H1 (cell line): ENCODE measurements at regions not wholly inside any gene's neighbourhood (a gene's known extent, or its start where the extent isn't known, plus 50 kb on each side); places are given as distances from the start of the nearest gene placed in this dataset.

ENCODE experiments used
- CTCF ChIA-PET: fragments of 300-600 bp; sonication (Branson Sonifier 250); formaldehyde crosslinking; loops from one replicate; lab custom pipeline; 2021; ENCODE audit not compliant: partially characterized antibody; lab: Charles Lee
- POLR2A ChIA-PET: fragments of 300-600 bp; sonication (Branson Sonifier 250); formaldehyde crosslinking; loops from one replicate; lab custom pipeline; 2021; ENCODE audit warnings: inconsistent platforms; ENCODE audit not compliant: partially characterized antibody; lab: Charles Lee
- DNase-seq, 2 experiments: peaks; one replicate each; pipeline versions ENCODE4 v3.0.0 to v3.0.0-alpha.2; 2010 to 2022; ENCODE audit warnings: low spot score in 2 of 2, low read depth in 1 of 2, mixed read lengths in 1 of 2
- FAIRE-seq: peaks from 2 replicates; lab custom pipeline; 2011; peaks lifted over from hg19 to GRCh38; lab: Jason Lieb, UNC
- H2AFZ ChIP-seq: 2 replicates; pipeline ENCODE4 v1.8.1; 2012; ENCODE audit warnings: low read length, inconsistent platforms
- H2AK5ac ChIP-seq: 2 replicates; pipeline ENCODE4 v1.6.1; 2013; ENCODE audit warnings: low read depth, low read length
- H2BK120ac ChIP-seq: replicated peaks from 2 replicates; pipeline ENCODE3; 2013; ENCODE audit warnings: low read depth, low read length, inconsistent platforms
- H2BK12ac ChIP-seq: 2 replicates; pipeline ENCODE4 v1.6.1; 2013; ENCODE audit warnings: low read depth, low read length
- H2BK15ac ChIP-seq: 2 replicates; pipeline ENCODE4 v1.6.1; 2013; ENCODE audit warnings: low read length
- H2BK20ac ChIP-seq: 2 replicates; pipeline ENCODE4 v1.6.1; 2013; ENCODE audit warnings: low read length
- H2BK5ac ChIP-seq: 2 replicates; pipeline ENCODE4 v1.6.1; 2013; ENCODE audit warnings: low read depth, low read length
- H3K14ac ChIP-seq: 2 replicates; pipeline ENCODE4 v1.6.1; 2013; ENCODE audit warnings: inconsistent platforms; ENCODE audit not compliant: insufficient read length
- H3K18ac ChIP-seq: 2 replicates; pipeline ENCODE4 v1.6.1; 2013; ENCODE audit warnings: low read length; ENCODE audit errors: extremely low read depth
- H3K23ac ChIP-seq: 2 replicates; pipeline ENCODE4 v1.6.1; 2013; ENCODE audit warnings: inconsistent platforms; ENCODE audit not compliant: insufficient read length
- H3K23me2 ChIP-seq: 2 replicates; pipeline ENCODE4 v1.6.1; 2013; ENCODE audit warnings: low read depth, low read length
- H3K27ac ChIP-seq: 2 replicates; pipeline ENCODE4 v1.6.1; 2011; ENCODE audit warnings: low read depth, low read length, inconsistent platforms
- H3K27me3 ChIP-seq, 4 experiments: replicated peaks in 1 of 4; 1 replicate in 1 of 4; 2 replicates in 3 of 4; pipeline versions ENCODE4 v1.6.1 to v1.8.1; 2011 to 2013; ENCODE audit warnings: low read length in 3 of 4, mild to moderate bottlenecking in 3 of 4, inconsistent platforms in 2 of 4, mixed read lengths in 2 of 4, moderate library complexity in 1 of 4; ENCODE audit not compliant: control insufficient read depth in 3 of 4, insufficient read depth in 3 of 4; ENCODE audit errors: extremely low read depth in 1 of 4
- H3K36me3 ChIP-seq, 4 experiments: 2 replicates each; pipeline versions ENCODE4 v1.6.1 to v1.8.1; 2011 to 2013; ENCODE audit warnings: mild to moderate bottlenecking in 4 of 4, low read length in 3 of 4, moderate library complexity in 2 of 4, control low read depth in 1 of 4, inconsistent platforms in 1 of 4; ENCODE audit not compliant: insufficient read depth in 4 of 4, control insufficient read depth in 2 of 4
- H3K4ac ChIP-seq: replicated peaks from 2 replicates; pipeline ENCODE3; 2013; ENCODE audit warnings: low read length, low read depth, mixed read lengths, inconsistent platforms; ENCODE audit not compliant: insufficient read length
- H3K4me1 ChIP-seq, 4 experiments: replicated peaks in 1 of 4; 1 replicate in 1 of 4; 2 replicates in 3 of 4; pipeline versions ENCODE4 v1.6.1 to v1.8.1; 2011 to 2013; ENCODE audit warnings: low read length in 3 of 4, inconsistent platforms in 2 of 4, mixed read lengths in 1 of 4; ENCODE audit not compliant: insufficient read depth in 4 of 4, control insufficient read depth in 3 of 4
- H3K4me2 ChIP-seq, 2 experiments: 2 replicates each; pipeline versions ENCODE4 v1.6.1 to v1.8.1; 2011 to 2013; ENCODE audit warnings: low read depth in 2 of 2, low read length in 2 of 2, control low read depth in 1 of 2, inconsistent platforms in 1 of 2, mild to moderate bottlenecking in 1 of 2; ENCODE audit not compliant: insufficient read depth in 1 of 2
- H3K4me3 ChIP-seq, 4 experiments: fragments of 200-600, 300-600 bp in 1 of 4; sonication (generic), shearing (Covaris generic), sonication (Bioruptor Twin) in 1 of 4; 2 replicates each; pipeline versions ENCODE4 v1.5.1 to v1.8.1; 2011 to 2016; ENCODE audit warnings: low read length in 4 of 4, low read depth in 3 of 4, control low read depth in 2 of 4, inconsistent platforms in 2 of 4, mild to moderate bottlenecking in 2 of 4, mixed read lengths in 1 of 4, moderate library complexity in 1 of 4; ENCODE audit not compliant: insufficient read depth in 2 of 4; ENCODE audit errors: extremely low read depth in 1 of 4
- H3K56ac ChIP-seq: replicated peaks from 2 replicates; pipeline ENCODE3; 2013; ENCODE audit warnings: low read depth, mild to moderate bottlenecking, mixed read lengths, low read length, inconsistent platforms; ENCODE audit not compliant: insufficient read length
- H3K79me1 ChIP-seq: 2 replicates; pipeline ENCODE4 v1.6.1; 2013; ENCODE audit warnings: low read depth, low read length, control low read depth
- H3K79me2 ChIP-seq, 2 experiments: 2 replicates each; pipeline versions ENCODE4 v1.6.1 to v1.8.1; 2012 to 2013; ENCODE audit warnings: low read length in 2 of 2, mild to moderate bottlenecking in 2 of 2, inconsistent platforms in 1 of 2; ENCODE audit not compliant: insufficient read depth in 2 of 2, control insufficient read depth in 1 of 2
- H3K9ac ChIP-seq, 4 experiments: replicated peaks in 1 of 4; 1 replicate in 1 of 4; 2 replicates in 3 of 4; pipeline versions ENCODE4 v1.6.1 to v1.8.1; 2011 to 2013; ENCODE audit warnings: low read depth in 3 of 4, low read length in 3 of 4, control low read depth in 2 of 4, mild to moderate bottlenecking in 2 of 4, moderate library complexity in 2 of 4, inconsistent platforms in 1 of 4; ENCODE audit errors: extremely low read depth in 1 of 4
- H3K9me3 ChIP-seq, 2 experiments: 2 replicates each; pipeline versions ENCODE4 v1.6.1 to v1.8.1; 2012 to 2013; ENCODE audit warnings: mild to moderate bottlenecking in 2 of 2, moderate library complexity in 2 of 2, control low read depth in 1 of 2, inconsistent platforms in 1 of 2, low read depth in 1 of 2, low read length in 1 of 2, mixed read lengths in 1 of 2; ENCODE audit not compliant: insufficient read depth in 2 of 2
- H4K20me1 ChIP-seq, 2 experiments: replicated peaks in 1 of 2; 2 replicates each; pipeline versions ENCODE3 to v1.8.1; 2011 to 2013; ENCODE audit warnings: inconsistent platforms in 2 of 2, low read length in 2 of 2, mild to moderate bottlenecking in 1 of 2; ENCODE audit not compliant: insufficient read depth in 2 of 2, control insufficient read depth in 1 of 2
- H4K5ac ChIP-seq: 2 replicates; pipeline ENCODE4 v1.6.1; 2013; ENCODE audit warnings: low read length, low read depth, mixed read lengths, inconsistent platforms; ENCODE audit not compliant: insufficient read length
- H4K8ac ChIP-seq: 2 replicates; pipeline ENCODE4 v1.8.0; 2013; ENCODE audit warnings: mild to moderate bottlenecking, moderate library complexity, low read length, inconsistent platforms; ENCODE audit not compliant: insufficient read depth; ENCODE audit errors: extremely low read depth
- H4K91ac ChIP-seq: replicated peaks from 2 replicates; pipeline ENCODE3; 2013; ENCODE audit warnings: low read length, mixed read lengths, inconsistent platforms; ENCODE audit not compliant: insufficient read length
- ASH2L ChIP-seq: fragments of 200-600, 300-600 bp; sonication (generic); IDR thresholded peaks from one replicate; pipeline ENCODE4 v1.7.1; 2017; ENCODE audit warnings: low read length
- BCL11A ChIP-seq, 2 experiments: IDR thresholded peaks; one replicate each; pipeline ENCODE4 v1.6.1; 2011; ENCODE audit warnings: low read depth in 2 of 2, low read length in 2 of 2, mild to moderate bottlenecking in 2 of 2
- CBX5 ChIP-seq: fragments of 300-800, 300-1000 bp; sonication (generic); IDR thresholded peaks from 2 replicates; pipeline ENCODE4 v1.7.1; 2016; ENCODE audit warnings: antibody characterized with exemption, low read length, low read depth
- CREB1 ChIP-seq: IDR thresholded peaks from 2 replicates; pipeline ENCODE4 v1.6.1; 2012; ENCODE audit warnings: inconsistent platforms
- EP300 ChIP-seq, 2 experiments: IDR thresholded peaks; 1 replicate in 1 of 2; 2 replicates in 1 of 2; pipeline ENCODE4 v1.6.1; 2011 to 2012; ENCODE audit warnings: low read depth in 2 of 2, low read length in 2 of 2, mild to moderate bottlenecking in 2 of 2, borderline replicate concordance in 1 of 2, inconsistent platforms in 1 of 2, moderate library complexity in 1 of 2
- EZH2 ChIP-seq: fragments of 200-600 bp; sonication (generic); IDR thresholded peaks from 2 replicates; pipeline ENCODE4 v1.7.1; 2012; ENCODE audit warnings: low read depth, mild to moderate bottlenecking, moderate library complexity, low read length, inconsistent platforms; ENCODE audit not compliant: severe bottlenecking
- FOSL1 ChIP-seq: IDR thresholded peaks from 2 replicates; pipeline ENCODE4 v1.6.1; 2011; ENCODE audit warnings: mild to moderate bottlenecking, low read depth, low read length, moderate library complexity; ENCODE audit not compliant: insufficient read depth
- KDM1A ChIP-seq: fragments of 200-600, 300-600 bp; sonication (generic); IDR thresholded peaks from 2 replicates; pipeline ENCODE4 v1.7.1; 2016; ENCODE audit warnings: mild to moderate bottlenecking, low read length, borderline replicate concordance
- NRF1 ChIP-seq: IDR thresholded peaks from 2 replicates; pipeline ENCODE4 v1.6.1; 2011; ENCODE audit warnings: mild to moderate bottlenecking, low read depth, low read length, improper control_type of control experiment
- RBBP5 ChIP-seq: IDR thresholded peaks from 2 replicates; pipeline ENCODE4 v1.7.1; 2012; ENCODE audit warnings: low read depth, mild to moderate bottlenecking, inconsistent platforms, low read length, moderate library complexity, borderline replicate concordance
- SAP30 ChIP-seq: fragments of 300-600 bp; sonication (generic); IDR thresholded peaks from 2 replicates; pipeline ENCODE4 v1.7.1; 2012; ENCODE audit warnings: low read length, moderate library complexity, mild to moderate bottlenecking, inconsistent platforms; ENCODE audit not compliant: insufficient read depth, insufficient replicate concordance
- SRF ChIP-seq: IDR thresholded peaks from 2 replicates; pipeline ENCODE4 v1.6.1; 2011; ENCODE audit warnings: mild to moderate bottlenecking, low read depth, low read length, moderate library complexity
- YY1 ChIP-seq: IDR thresholded peaks from 2 replicates; pipeline ENCODE4 v1.6.1; 2011; ENCODE audit warnings: low read depth, mild to moderate bottlenecking, low read length
- WGBS, 2 experiments: shearing (Covaris generic) in 1 of 2; methylation state at CpG; one replicate each; pipeline versions ENCODE4 v1.1.6 to v1.1.7; 2013 to 2015; ENCODE audit warnings: low lambda C conversion rate in 2 of 2, mixed read lengths in 2 of 2, inconsistent platforms in 1 of 2, low coverage in 1 of 2, missing lambda C conversion rate in 1 of 2; ENCODE audit not compliant: insufficient replicate concordance in 2 of 2, insufficient coverage in 1 of 2, insufficient read length in 1 of 2; ENCODE audit errors: extremely low coverage in 1 of 2, missing lambda C conversion rate in 1 of 2; 5-methylcytosine and 5-hydroxymethylcytosine counted together
- TF ChIP-seq, protein P1 (sequence below): IDR thresholded peaks from 2 replicates; pipeline ENCODE4 v1.6.1; 2012; ENCODE audit warnings: inconsistent platforms

- no peak overlapping the region for H2BK120ac ChIP-seq
- H3K4ac ChIP-seq = no peak overlapping the region
- ChIA-PET POLR2A (interaction anchor here (1.6 kb wide), 1 partner anchor 11 kb away, joined by 3 read pairs; no protein-coding TSS in a partner anchor), CTCF (interaction anchor here (0.7 to 0.8 kb wide), 2 partner anchors 9 to 50 kb away, joined by 3 to 6 read pairs; no protein-coding TSS in a partner anchor)
- no peak overlapping the region for H3K18ac ChIP-seq
- H2AK5ac ChIP-seq = no peak overlapping the region
- H3K56ac ChIP-seq = no peak overlapping the region
- H4K8ac ChIP-seq = no peak overlapping the region
- no peaks in the 10 kb centered on the region for H4K20me1 ChIP-seq
- no peaks in the 10 kb centered on the region for H3K23me2 ChIP-seq
- no peaks in the 10 kb centered on the region for H3K27me3 ChIP-seq
- no peak overlapping the region for H2BK15ac ChIP-seq
- no peak for TF ChIP-seq EP300 (IDR thresholded peaks at IDR 0.05; ENCODE audit: borderline replicate concordance in 1 of 2, low read depth in 2 of 2, low read length in 2 of 2)
- no peak for TF ChIP-seq BCL11A (IDR thresholded peaks at IDR 0.05; ENCODE audit: low read depth in 2 of 2, low read length in 2 of 2)
- no peak for TF ChIP-seq SRF
- TF ChIP-seq, protein P1, sequence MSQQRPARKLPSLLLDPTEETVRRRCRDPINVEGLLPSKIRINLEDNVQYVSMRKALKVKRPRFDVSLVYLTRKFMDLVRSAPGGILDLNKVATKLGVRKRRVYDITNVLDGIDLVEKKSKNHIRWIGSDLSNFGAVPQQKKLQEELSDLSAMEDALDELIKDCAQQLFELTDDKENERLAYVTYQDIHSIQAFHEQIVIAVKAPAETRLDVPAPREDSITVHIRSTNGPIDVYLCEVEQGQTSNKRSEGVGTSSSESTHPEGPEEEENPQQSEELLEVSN = no peak
- TF ChIP-seq SAP30 = no peak
- no peak for TF ChIP-seq YY1
- TF ChIP-seq FOSL1 = no peak
- TF ChIP-seq ASH2L = no peak
- TF ChIP-seq CBX5 = no peak
- no peak for TF ChIP-seq EZH2
- no peak for TF ChIP-seq CREB1
- no peak for TF ChIP-seq RBBP5
- no peak for TF ChIP-seq NRF1
- no peak for TF ChIP-seq KDM1A
- H3K79me1 ChIP-seq = no peaks in the 10 kb centered on the region
- H3K79me2 ChIP-seq = no peaks in the 10 kb centered on the region
- DNase-seq = no peak
- H2BK20ac ChIP-seq = no peak overlapping the region
- H3K9me3 ChIP-seq = peaks cover 0 to 7% of the 10 kb centered on the region in 2 experiments; a peak in 1 of 4 replicates
- no peak overlapping the region for H3K9ac ChIP-seq
- H4K91ac ChIP-seq = no peak overlapping the region
- no peaks in the 10 kb centered on the region for H3K36me3 ChIP-seq
- no peak overlapping the region for H3K27ac ChIP-seq
- H3K4me1 ChIP-seq = no peaks in the 10 kb centered on the region
- no peak for FAIRE-seq
- no peak overlapping the region for H3K23ac ChIP-seq
- H4K5ac ChIP-seq = no peak overlapping the region
- H3K14ac ChIP-seq = no peak overlapping the region
- H3K4me3 ChIP-seq = no peak overlapping the region
- H2BK12ac ChIP-seq = no peak overlapping the region
- H2BK5ac ChIP-seq = no peak overlapping the region
- H3K4me2 ChIP-seq = no peak overlapping the region
- no peak overlapping the region for H2AFZ ChIP-seq
- 71% methylated on average over 4 of the region's 4 CpGs; no CpG with 5 or more reads in 1 of the 2 experiments for WGBS, 2 experiments
Observed at GRCh38 chr2:124986136-124986535, 961.0 kb downstream of the CNTNAP5 start.
